ENCODE measurements at regions not wholly inside any gene's neighbourhood (a gene's known extent, or its start where the extent isn't known, plus 50 kb on each side); places are given as distances from the start of the nearest gene placed in this dataset.

DNA sequence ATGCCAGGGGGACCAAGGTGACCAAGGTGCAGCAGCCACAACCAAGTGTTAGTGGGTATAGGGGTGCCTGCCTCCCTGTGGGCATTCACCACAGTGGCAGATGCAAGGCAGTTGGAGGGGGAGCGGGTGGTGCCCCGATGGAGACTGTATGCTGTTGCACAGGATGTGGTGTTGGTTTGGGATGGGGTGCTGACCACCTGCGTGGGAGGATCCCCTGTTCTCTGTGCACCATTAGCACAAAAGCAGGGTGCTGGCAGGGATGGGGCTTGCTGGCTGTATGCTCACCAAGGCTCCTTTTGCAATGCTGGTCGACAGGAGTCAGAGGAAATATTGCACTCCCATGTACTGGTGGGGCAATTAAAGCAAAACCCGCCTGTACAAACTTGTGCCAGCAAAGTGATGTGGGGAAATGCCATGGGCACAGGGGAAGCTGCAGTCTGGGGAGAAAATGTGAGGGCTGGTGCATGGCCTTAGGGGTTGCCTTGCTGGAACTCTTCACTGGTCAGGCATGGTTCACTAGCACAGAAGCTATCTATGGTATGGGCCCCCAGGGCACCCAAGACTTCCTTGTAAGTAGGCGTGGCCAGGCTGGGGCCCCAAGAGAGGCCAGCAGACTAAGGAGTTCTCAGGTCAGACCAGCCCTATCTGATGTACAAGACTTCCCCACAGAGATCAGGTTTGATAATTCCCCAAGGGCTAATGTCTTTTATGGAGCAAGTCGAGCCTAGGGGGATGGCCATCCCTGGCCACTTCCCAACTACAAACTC is 51.9 kb upstream of the GNAT3 start:
- Histone ChIP-seq H3K14ac (ENCODE audit: low read length) (peak overlapping the region; percentile 45), H3K27me3 (ENCODE audit: insufficient read depth, low read length) (no peaks in the 10 kb centered on the region), H3K23ac (ENCODE audit: low read length) (no peak overlapping the region), H4K12ac (ENCODE audit: low read depth, low read length) (no peak overlapping the region), H2BK120ac (ENCODE audit: insufficient read depth, low read length, poor library complexity) (no peak overlapping the region), H3K9me3 (ENCODE audit: insufficient read depth, low read depth, low read length) (peaks cover 2% of the 10 kb centered on the region), H3K4me3 (ENCODE audit: low read depth, low read length) (no peak overlapping the region), H2AK5ac (ENCODE audit: low read length) (peak overlapping the region; percentile 30), H3K79me2 (ENCODE audit: control insufficient read depth, insufficient read depth, low read length, poor library complexity) (no peaks in the 10 kb centered on the region), H2BK5ac (ENCODE audit: low read depth, low read length, poor library complexity) (no peak overlapping the region), H2AFZ (ENCODE audit: insufficient read depth, low read length, poor library complexity) (peak overlapping the region; percentile 2), H3K36me3 (ENCODE audit: control insufficient read depth in 1 of 2, insufficient read depth in 2 of 2, low read length in 2 of 2) (no peaks in the 10 kb centered on the region), H3K4me1 (ENCODE audit: control insufficient read depth in 1 of 2, insufficient read depth in 2 of 2, low read length in 2 of 2) (peaks cover 11 to 12% of the 10 kb centered on the region in 2 experiments), H3K79me1 (ENCODE audit: low read length) (peaks cover 6% of the 10 kb centered on the region), H4K91ac (ENCODE audit: low read depth, low read length) (no peak overlapping the region), H3K4me2 (ENCODE audit: low read length) (no peak overlapping the region), H3K4ac (ENCODE audit: low read depth, low read length) (no peak overlapping the region), H2BK12ac (ENCODE audit: low read length) (peak overlapping the region; percentile 18), H3K9ac (ENCODE audit: low read length) (no peak overlapping the region), H4K8ac (ENCODE audit: low read depth, low read length) (no peak overlapping the region), H3K27ac (ENCODE audit: low read depth, low read length) (no peak overlapping the region), H3K18ac (ENCODE audit: low read length) (peak overlapping the region; percentile 67)
- peak; percentile 98 to 100 for DNase-seq
- WGBS (ENCODE audit: extremely low coverage, insufficient coverage, insufficient read length), result no CpG with 5 or more reads among the region's 7 CpGs

DNA sequence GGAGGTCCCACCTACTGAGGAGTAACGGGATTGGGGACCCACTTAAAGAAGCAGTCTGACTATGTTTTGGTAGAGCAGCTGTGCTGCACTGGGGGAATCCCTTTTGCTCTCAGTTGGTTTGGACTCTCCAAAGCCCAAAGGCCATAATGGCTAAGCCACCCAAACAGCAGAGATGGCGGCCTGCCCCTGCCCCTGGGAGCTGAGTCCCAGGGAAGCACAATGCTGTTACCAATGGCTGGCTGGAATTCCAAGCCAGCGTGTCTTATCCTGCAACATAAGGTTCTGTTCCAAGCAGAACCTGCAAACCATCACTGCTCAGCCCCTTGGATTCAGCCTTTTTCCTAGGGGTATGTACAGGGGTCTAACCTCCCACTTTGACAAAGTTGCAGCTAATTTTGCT is 53.7 kb upstream of the GNAT3 start:
- no peak overlapping the region for H3K14ac ChIP-seq (ENCODE audit: low read length)
- H2AK5ac ChIP-seq (ENCODE audit: low read length), result no peak overlapping the region
- peaks cover 2% of the 10 kb centered on the region for H3K9me3 ChIP-seq (ENCODE audit: insufficient read depth, low read depth, low read length)
- no peak overlapping the region for H3K4me3 ChIP-seq (ENCODE audit: low read depth, low read length)
- H3K4me2 ChIP-seq (ENCODE audit: low read length), result no peak overlapping the region
- no peak overlapping the region for H2BK12ac ChIP-seq (ENCODE audit: low read length)
- H4K12ac ChIP-seq (ENCODE audit: low read depth, low read length), result no peak overlapping the region
- DNase-seq, result no peak
- no peak overlapping the region for H2BK5ac ChIP-seq (ENCODE audit: low read depth, low read length, poor library complexity)
- H2BK120ac ChIP-seq (ENCODE audit: insufficient read depth, low read length, poor library complexity), result no peak overlapping the region
- H3K23ac ChIP-seq (ENCODE audit: low read length), result no peak overlapping the region
- no peak overlapping the region for H3K9ac ChIP-seq (ENCODE audit: low read length)
- H3K4ac ChIP-seq (ENCODE audit: low read depth, low read length), result no peak overlapping the region
- H4K91ac ChIP-seq (ENCODE audit: low read depth, low read length), result no peak overlapping the region
- H3K79me2 ChIP-seq (ENCODE audit: control insufficient read depth, insufficient read depth, low read length, poor library complexity), result no peaks in the 10 kb centered on the region
- H3K27ac ChIP-seq (ENCODE audit: low read depth, low read length), result no peak overlapping the region
- no peaks in the 10 kb centered on the region for H3K27me3 ChIP-seq (ENCODE audit: insufficient read depth, low read length)
- no peak overlapping the region for H4K8ac ChIP-seq (ENCODE audit: low read depth, low read length)
- H3K79me1 ChIP-seq (ENCODE audit: low read length), result peaks cover 6% of the 10 kb centered on the region
- no peaks in the 10 kb centered on the region for H3K36me3 ChIP-seq (ENCODE audit: control insufficient read depth in 1 of 2, insufficient read depth in 2 of 2, low read length in 2 of 2)
- H3K4me1 ChIP-seq (ENCODE audit: control insufficient read depth in 1 of 2, insufficient read depth in 2 of 2, low read length in 2 of 2), result peaks cover 11 to 12% of the 10 kb centered on the region in 2 experiments
- no CpG with 5 or more reads among the region's 3 CpGs for WGBS (ENCODE audit: extremely low coverage, insufficient coverage, insufficient read length)
- no peak overlapping the region for H3K18ac ChIP-seq (ENCODE audit: low read length)
- no peak overlapping the region for H2AFZ ChIP-seq (ENCODE audit: insufficient read depth, low read length, poor library complexity)

DNA sequence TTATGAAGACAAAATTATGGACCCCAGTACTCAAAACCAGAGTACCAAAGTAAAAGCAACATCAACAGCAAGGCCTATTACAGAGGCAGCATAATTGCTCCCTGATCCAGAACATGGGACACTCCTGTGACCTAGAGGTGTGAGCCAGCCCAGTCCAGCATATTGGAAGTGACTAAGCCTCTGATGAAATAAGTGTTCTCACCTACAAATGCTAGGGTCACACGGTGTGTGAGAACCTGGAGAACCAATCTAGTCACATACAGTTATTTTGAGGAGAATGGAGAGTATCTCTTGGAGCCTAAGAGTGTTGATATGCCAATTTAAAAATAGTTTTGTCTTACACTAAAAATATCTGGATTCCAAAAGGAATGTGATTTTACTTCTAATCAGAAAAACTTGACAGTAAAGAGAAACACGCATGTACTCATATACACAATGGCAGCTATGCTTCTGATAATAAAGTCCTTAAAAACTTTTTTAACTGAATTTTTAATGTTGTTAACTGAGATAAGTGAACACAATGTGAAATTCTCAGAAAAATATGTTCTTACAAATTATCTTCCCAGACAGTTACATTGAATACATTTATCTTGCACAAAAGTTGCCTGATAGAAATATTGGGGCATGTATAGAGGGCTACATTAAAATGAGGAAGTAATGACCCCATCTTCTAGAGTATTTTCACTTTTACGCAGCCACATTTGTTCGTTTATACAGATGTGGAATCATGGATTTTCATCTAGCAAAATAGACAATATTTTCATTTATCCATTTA is 56.8 kb upstream of the CD36 start:
- no peak overlapping the region for H3K4me3 ChIP-seq (ENCODE audit: low read depth, low read length)
- WGBS (ENCODE audit: extremely low coverage, insufficient coverage, insufficient read length), result no CpG with 5 or more reads among the region's 4 CpGs
- no peak overlapping the region for H2AK5ac ChIP-seq (ENCODE audit: low read length)

DNA sequence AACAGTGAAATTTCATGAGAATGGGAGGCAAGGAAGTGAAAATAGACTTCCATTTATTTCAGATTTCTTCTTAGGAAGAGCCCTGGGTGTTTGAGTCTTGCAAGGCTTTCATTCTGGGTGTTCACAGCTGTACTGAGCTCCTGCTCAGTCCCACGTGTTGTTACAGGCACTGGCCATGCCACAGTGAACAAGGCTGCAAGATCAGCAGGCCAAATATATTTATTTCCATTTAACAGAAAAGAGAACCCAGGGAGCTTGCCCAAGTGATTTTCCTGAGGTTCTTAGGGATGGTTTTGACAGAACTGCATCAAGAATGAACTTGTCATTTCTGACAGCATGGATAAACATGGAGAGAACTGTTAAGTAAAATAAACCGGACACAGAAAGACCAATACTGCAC is 54.5 kb upstream of the CD36 start:
- Histone ChIP-seq H3K79me2 (ENCODE audit: control insufficient read depth, insufficient read depth, low read length, poor library complexity) (no peaks in the 10 kb centered on the region), H3K4me2 (ENCODE audit: low read length) (no peak overlapping the region), H2BK5ac (ENCODE audit: low read depth, low read length, poor library complexity) (no peak overlapping the region), H2AFZ (ENCODE audit: insufficient read depth, low read length, poor library complexity) (no peak overlapping the region), H2AK5ac (ENCODE audit: low read length) (no peak overlapping the region), H3K36me3 (ENCODE audit: control insufficient read depth in 1 of 2, insufficient read depth in 2 of 2, low read length in 2 of 2) (no peaks in the 10 kb centered on the region), H3K4me1 (ENCODE audit: control insufficient read depth in 1 of 2, insufficient read depth in 2 of 2, low read length in 2 of 2) (peaks cover 0 to 4% of the 10 kb centered on the region in 2 experiments), H3K14ac (ENCODE audit: low read length) (no peak overlapping the region), H3K27me3 (ENCODE audit: insufficient read depth, low read length) (no peaks in the 10 kb centered on the region), H3K23ac (ENCODE audit: low read length) (no peak overlapping the region), H4K12ac (ENCODE audit: low read depth, low read length) (no peak overlapping the region), H2BK12ac (ENCODE audit: low read length) (no peak overlapping the region), H4K8ac (ENCODE audit: low read depth, low read length) (no peak overlapping the region), H3K4me3 (ENCODE audit: low read depth, low read length) (no peak overlapping the region), H4K91ac (ENCODE audit: low read depth, low read length) (no peak overlapping the region), H3K9me3 (ENCODE audit: insufficient read depth, low read depth, low read length) (no peaks in the 10 kb centered on the region), H3K18ac (ENCODE audit: low read length) (no peak overlapping the region), H3K9ac (ENCODE audit: low read length) (no peak overlapping the region), H3K27ac (ENCODE audit: low read depth, low read length) (no peak overlapping the region), H3K79me1 (ENCODE audit: low read length) (no peaks in the 10 kb centered on the region), H3K4ac (ENCODE audit: low read depth, low read length) (no peak overlapping the region), H2BK120ac (ENCODE audit: insufficient read depth, low read length, poor library complexity) (no peak overlapping the region)
- WGBS (ENCODE audit: extremely low coverage, insufficient coverage, insufficient read length), result no CpG with 5 or more reads among the region's 2 CpGs
- DNase-seq, result no peak

More for the DNA sequence above, 56.8 kb upstream of the CD36 start:
- no peak overlapping the region for H4K12ac ChIP-seq (ENCODE audit: low read depth, low read length)
- H2BK5ac ChIP-seq (ENCODE audit: low read depth, low read length, poor library complexity), result no peak overlapping the region
- H3K23ac ChIP-seq (ENCODE audit: low read length), result no peak overlapping the region
- no peak overlapping the region for H4K91ac ChIP-seq (ENCODE audit: low read depth, low read length)
- H2BK12ac ChIP-seq (ENCODE audit: low read length), result no peak overlapping the region
- no peak overlapping the region for H3K14ac ChIP-seq (ENCODE audit: low read length)
- no peaks in the 10 kb centered on the region for H3K9me3 ChIP-seq (ENCODE audit: insufficient read depth, low read depth, low read length)
- H4K8ac ChIP-seq (ENCODE audit: low read depth, low read length), result no peak overlapping the region
- no peaks in the 10 kb centered on the region for H3K27me3 ChIP-seq (ENCODE audit: insufficient read depth, low read length)
- H3K79me2 ChIP-seq (ENCODE audit: control insufficient read depth, insufficient read depth, low read length, poor library complexity), result no peaks in the 10 kb centered on the region
- no peak overlapping the region for H2AFZ ChIP-seq (ENCODE audit: insufficient read depth, low read length, poor library complexity)
- H3K4me1 ChIP-seq (ENCODE audit: control insufficient read depth in 1 of 2, insufficient read depth in 2 of 2, low read length in 2 of 2), result peaks cover 0 to 4% of the 10 kb centered on the region in 2 experiments
- no peak overlapping the region for H3K9ac ChIP-seq (ENCODE audit: low read length)
- no peak overlapping the region for H3K27ac ChIP-seq (ENCODE audit: low read depth, low read length)
- no peak overlapping the region for H3K18ac ChIP-seq (ENCODE audit: low read length)
- no peaks in the 10 kb centered on the region for H3K79me1 ChIP-seq (ENCODE audit: low read length)
- DNase-seq, result peak in 1 of 2 donors; percentile 12
- no peaks in the 10 kb centered on the region for H3K36me3 ChIP-seq (ENCODE audit: control insufficient read depth in 1 of 2, insufficient read depth in 2 of 2, low read length in 2 of 2)
- no peak overlapping the region for H3K4me2 ChIP-seq (ENCODE audit: low read length)
- H2BK120ac ChIP-seq (ENCODE audit: insufficient read depth, low read length, poor library complexity), result no peak overlapping the region
- no peak overlapping the region for H3K4ac ChIP-seq (ENCODE audit: low read depth, low read length)
